GM19238 (cell line): ENCODE measurements at regions not wholly inside any gene's neighbourhood (a gene's known extent, or its start where the extent isn't known, plus 50 kb on each side); places are given as distances from the start of the nearest gene placed in this dataset.

Experiments used
- DNase-seq: peaks from one replicate; pipeline ENCODE4 v3.0.0; 2011; ENCODE audit warnings: low spot score; ENCODE audit not compliant: insufficient read length

DNA sequence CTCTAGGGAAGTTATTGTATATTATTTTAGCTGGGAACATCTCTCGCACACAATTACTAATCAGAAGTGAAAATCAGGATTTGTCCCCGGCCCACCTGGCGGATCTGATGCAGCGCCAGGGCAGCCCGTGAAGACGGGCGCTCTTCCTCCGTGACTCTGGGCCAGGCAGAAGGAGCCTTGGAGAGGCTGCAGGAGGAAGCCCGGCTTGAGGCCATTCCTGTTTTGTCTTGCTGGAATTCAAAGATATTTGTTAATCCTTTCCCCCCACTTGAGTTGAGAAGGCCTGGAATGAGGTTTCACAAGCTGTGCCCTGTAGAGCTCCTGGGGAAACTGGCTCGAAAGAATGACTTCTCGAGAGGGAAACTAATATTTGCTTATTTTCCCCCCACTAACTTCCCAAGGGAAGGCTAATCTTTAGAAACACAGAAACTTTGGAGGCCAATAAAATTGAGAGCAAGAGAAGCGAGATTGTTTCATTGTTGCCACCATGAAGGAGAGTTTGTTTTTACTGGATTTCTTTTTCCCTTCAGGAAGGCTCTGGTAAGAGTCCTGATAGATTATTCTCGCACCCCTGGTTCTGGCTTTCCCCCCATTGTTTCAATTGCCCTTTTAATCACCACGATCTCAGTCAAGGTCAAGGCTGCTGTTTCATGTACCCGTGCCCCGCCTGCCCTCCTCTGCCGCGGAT lies 92.8 kb upstream of the SEPTIN5 start:
- no peak for DNase-seq

DNA sequence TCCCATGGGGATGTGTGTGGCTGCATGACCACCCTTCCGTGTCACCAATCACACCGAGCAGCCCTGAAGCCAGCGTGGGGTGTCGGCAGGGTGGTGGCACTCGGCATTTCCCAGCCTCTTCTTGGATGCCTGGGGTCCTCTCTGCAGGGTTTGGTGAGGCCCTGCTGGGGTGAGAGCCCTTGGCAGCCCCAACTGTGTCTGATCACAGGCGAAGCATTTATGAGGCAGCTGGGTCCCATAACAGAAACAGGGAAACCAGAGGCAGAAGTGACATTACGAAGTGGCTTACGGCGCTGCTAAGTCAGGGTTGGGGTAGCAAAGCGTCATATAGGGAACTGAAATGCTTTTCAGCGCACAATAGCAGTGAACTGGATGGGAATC lies 92.3 kb upstream of the SEPTIN5 start:
- no peak for DNase-seq

GRCh38 chr22:19625331-19626041 lies 88.8 kb upstream of the SEPTIN5 start:
- no peak for DNase-seq

- no peak for DNase-seq
These were observed 88.2 kb upstream of the SEPTIN5 start for GRCh38 chr22:19626042-19626587.

GRCh38 chr22:19626666-19627065 lies 87.6 kb upstream of the SEPTIN5 start:
- DNase-seq = no peak

DNA sequence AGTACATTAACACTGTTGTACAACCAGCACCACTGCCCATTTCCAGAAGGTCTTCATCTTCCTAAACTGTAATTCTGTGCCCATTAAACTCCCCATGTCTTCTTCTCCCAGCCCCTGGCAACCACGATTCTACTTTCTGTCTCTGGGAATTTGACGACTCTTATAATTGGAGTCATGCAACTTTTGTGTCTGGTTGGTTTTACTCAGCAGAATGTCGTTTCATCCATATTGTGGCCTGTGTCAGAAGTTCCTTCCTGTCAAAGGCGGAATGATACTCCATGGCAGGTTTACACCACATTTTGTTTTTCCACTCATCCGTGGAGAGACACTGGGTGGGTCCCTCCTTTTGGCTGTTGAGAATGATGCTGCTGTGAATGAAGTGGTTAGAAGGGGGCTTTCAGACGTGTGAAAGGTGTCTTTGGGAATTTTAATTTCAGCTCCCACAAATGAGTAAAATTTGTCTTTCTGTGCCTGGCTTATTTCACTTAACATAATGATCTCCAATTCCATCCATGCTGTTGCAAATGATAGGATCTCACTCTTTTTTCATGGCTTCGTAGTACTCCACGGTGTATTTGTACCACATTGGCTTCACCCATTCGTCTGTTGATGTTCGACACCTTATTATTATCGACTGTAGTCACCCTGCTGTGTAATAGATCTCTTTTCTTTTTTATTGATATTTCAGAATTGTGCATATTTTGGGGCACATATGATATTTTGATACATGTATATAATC lies 86.1 kb upstream of the SEPTIN5 start:
- DNase-seq = no peak

GRCh38 chr22:19629331-19629719 lies 85.0 kb upstream of the SEPTIN5 start:
- DNase-seq = no peak

DNA sequence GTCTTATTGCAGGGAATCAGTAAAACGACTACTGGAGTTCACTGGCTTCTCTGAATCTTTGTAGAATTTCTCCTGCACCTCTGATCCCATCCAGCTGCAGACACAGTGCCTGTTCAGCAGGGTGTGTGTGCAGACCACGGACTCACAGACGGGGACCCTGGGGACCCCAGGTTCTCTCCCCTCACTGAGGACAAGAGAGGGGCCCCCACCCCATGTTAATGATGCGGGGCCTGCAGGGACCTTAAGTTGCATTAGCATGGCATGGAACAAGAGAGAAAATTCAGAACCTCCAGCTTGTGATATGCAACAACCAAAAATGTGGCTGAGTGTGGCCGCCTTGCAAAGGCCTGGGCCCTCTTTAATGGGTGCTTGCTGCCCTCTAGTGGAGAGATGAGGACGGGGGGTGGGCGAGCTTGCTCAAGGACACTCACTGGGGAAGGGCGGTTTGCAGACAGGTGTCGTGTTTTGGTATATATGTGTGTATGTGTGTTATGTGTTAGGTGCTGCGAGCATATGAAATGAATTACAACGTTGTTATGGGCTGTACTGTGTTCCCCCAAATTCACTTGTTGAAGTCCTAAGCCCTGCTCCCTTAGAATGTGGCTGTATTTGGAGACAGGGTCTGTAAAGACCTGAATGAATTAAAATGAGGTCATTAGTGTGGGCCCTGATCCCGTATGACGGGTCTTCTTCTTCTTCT lies 84.4 kb upstream of the SEPTIN5 start:
- DNase-seq = peak; percentile 90

GRCh38 chr22:19630614-19631013 lies 83.7 kb upstream of the SEPTIN5 start:
- DNase-seq = no peak

GRCh38 chr22:19631899-19632667 lies 82.2 kb upstream of the SEPTIN5 start:
- DNase-seq = no peak

DNA sequence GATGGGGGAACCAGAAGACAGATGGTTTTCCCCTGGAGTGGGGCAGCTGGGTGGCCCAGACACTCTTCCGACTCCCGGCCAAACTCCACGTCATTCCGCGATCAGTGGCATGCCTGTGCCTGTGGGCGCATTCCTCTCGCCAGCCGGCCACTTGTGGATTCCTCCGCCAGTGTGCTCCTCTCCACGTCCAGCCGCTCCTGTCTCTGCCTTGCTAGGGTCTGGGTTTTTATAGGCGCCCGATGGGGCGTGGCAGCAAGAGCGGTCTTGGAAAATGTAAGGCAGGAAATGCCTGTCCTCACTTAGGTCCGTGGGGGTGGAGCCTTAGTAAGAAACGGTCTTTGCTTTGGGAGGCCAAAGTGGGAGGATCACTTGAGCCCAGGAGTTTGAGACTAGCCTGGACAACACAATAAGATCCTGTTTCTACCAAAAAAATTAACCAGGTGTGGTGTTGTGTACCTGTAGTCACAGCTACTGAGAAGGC lies 81.6 kb upstream of the SEPTIN5 start:
- no peak for DNase-seq

DNA sequence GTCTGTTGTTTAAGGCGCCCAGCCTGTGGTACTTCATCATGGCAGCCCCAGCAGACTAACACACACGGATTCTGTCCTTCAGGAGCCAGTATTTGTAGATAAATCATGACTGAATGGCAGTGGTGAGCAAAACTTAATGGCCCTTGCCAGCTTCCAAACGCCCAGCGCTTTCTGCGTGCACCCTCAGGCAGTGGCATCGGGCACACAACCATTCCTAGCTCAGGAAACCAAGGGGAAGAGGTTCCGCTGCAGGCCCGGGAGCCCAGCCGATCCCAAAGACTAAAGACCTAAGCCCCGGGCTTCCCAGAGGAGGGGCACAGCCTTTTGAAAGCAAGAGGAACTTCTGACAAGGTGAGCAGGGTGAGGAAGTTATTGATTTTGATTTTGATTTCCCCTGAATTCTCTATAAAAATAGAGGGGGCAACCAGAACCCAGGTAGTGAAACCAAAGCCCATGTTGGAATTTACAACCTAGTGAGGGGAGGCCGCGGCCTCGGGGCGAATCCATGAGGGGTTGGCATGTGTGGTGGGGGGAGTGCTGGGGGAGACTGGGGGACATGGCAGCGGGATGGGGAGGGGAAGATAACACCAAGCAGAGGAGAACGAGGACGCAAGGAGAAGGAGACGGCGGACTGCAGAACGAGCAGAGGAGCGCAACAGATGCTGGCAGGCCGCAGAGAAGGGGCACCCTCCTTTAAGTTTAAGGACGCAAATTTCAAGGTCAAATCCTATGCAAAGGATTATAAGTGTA lies 79.9 kb upstream of the SEPTIN5 start:
- DNase-seq = no peak

DNA sequence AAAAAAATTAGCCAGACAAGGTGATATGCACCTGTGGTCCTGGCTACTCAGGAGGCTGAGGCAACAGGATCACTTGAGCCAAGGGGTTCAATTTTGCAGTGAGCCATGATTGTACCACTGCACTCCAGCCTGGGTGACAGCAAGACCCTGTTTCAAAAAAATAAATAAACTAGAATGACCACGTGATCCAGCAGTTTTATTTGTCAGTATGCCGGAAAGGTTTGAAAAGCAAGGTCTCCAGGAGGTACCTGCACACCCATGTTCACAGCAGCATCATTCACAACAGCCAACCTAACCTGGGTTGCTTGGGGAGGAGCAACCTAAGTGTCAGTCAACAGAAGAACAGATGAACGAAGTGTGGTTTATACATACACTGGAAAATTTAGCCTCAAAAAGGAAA lies 78.7 kb upstream of the SEPTIN5 start:
- no peak for DNase-seq

- no peak for DNase-seq
These were observed 77.5 kb upstream of the SEPTIN5 start for GRCh38 chr22:19636696-19637407.

DNA sequence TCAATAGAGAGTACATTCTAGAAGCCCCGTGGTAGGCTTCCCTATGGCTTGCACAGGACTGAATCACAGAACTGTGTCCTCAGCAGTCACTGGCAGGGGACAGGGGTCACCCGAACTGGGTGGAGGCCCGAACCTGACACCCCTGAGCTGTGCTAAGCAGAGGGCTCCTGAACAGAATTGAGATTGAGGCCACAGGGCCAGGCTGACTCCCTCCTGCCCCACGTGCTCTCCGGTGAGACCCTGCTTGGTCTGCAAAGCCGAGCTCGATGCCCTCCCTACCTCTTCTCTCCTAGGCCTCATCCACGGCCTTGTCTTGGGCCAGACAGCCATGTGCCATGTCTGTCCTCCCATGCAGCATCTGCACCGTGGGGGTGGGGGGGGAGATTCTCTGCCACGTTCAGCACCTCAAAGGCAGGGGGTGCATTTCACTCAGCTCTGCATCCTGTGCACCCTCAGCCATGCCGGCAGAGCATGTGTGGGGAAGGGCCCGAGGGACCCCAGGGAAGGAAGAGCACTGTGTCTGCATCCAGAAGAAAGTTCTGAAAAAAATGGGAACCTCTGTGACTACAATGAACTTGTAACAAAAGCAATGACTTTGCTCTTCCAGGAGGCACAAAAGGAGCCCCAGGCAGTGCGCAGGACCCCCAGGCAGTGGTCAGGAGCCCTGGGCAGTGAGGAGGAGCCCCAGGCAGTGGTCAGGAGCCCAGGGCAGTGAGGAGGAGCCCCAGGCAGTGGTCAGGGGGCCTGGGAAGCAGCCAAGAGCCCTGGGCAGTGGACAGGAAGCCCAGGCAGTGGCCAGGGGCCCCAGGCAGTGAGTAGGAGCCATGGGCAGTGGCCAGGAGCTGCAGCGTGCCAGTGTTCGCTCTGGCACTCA lies 76.7 kb upstream of the SEPTIN5 start:
- DNase-seq = no peak

- no peak for DNase-seq
These were observed 75.9 kb upstream of the SEPTIN5 start for GRCh38 chr22:19638282-19639015.

GRCh38 chr22:19639610-19640135 lies 74.6 kb upstream of the SEPTIN5 start:
- no peak for DNase-seq
